GM21381 (cell line): ENCODE measurements at regions not wholly inside any gene's neighbourhood (a gene's known extent, or its start where the extent isn't known, plus 50 kb on each side); places are given as distances from the start of the nearest gene placed in this dataset.
A peak's percentile ranks its signal among the peaks of the same experiment; 100 is the strongest.
"Not testable (repeated sequence)": the region's sequence is repeated elsewhere in the genome, so short reads cannot be mapped to it uniquely, and the experiment has no call there.

ENCODE experiments used
- ATAC-seq: cut with Tn5 transposase; IDR thresholded peaks from one replicate; pipeline ENCODE4 v1.9.1; 2021; ENCODE audit warnings: mild to moderate bottlenecking, moderate library complexity; ENCODE audit not compliant: unreplicated experiment

- ATAC-seq, result no peak
Observed at GRCh38 chr20:24831232-24831631, 117.8 kb upstream of the CST7 start.

GRCh38 chr20:24832518-24832917 lies 116.6 kb upstream of the CST7 start:
- no peak for ATAC-seq

GRCh38 chr20:24833592-24833991 lies 115.5 kb upstream of the CST7 start:
- no peak for ATAC-seq

- no peak for ATAC-seq
Observed at GRCh38 chr20:24834310-24834709, 114.8 kb upstream of the CST7 start.

- ATAC-seq, result no peak
Observed at GRCh38 chr20:24835195-24835594, 113.9 kb upstream of the CST7 start.

GRCh38 chr20:24836041-24836533 lies 113.0 kb upstream of the CST7 start:
- no peak for ATAC-seq

GRCh38 chr20:24836661-24837299 lies 112.3 kb upstream of the CST7 start:
- ATAC-seq, result no peak

GRCh38 chr20:24837781-24838450 lies 111.2 kb upstream of the CST7 start:
- ATAC-seq, result no peak

GRCh38 chr20:24838546-24839535 lies 110.2 kb upstream of the CST7 start:
- ATAC-seq, result no peak

- ATAC-seq, result no peak
Observed at GRCh38 chr20:24840121-24840713, 108.9 kb upstream of the CST7 start.

- no peak for ATAC-seq
Observed at GRCh38 chr20:24842274-24842917, 106.7 kb upstream of the CST7 start.

- peak; percentile 85 for ATAC-seq
Observed at GRCh38 chr20:24842918-24843715, 106.0 kb upstream of the CST7 start.

GRCh38 chr20:24850176-24850575 lies 98.9 kb upstream of the CST7 start:
- ATAC-seq, result no peak

GRCh38 chr20:24851346-24852019 lies 97.6 kb upstream of the CST7 start:
- no peak for ATAC-seq

GRCh38 chr20:24853916-24854315 lies 95.2 kb upstream of the CST7 start:
- no peak for ATAC-seq

- ATAC-seq, result no peak
Observed at GRCh38 chr20:24855848-24856247, 93.2 kb upstream of the CST7 start.

- not testable (repeated sequence) for ATAC-seq
Observed at GRCh38 chr20:24858500-24858899, 90.6 kb upstream of the CST7 start.

- no peak for ATAC-seq
Observed at GRCh38 chr20:24859539-24859938, 89.5 kb upstream of the CST7 start.

GRCh38 chr20:24862186-24862585 lies 86.9 kb upstream of the CST7 start:
- no peak for ATAC-seq
